H1 (cell line): ENCODE measurements at regions not wholly inside any gene's neighbourhood (a gene's known extent, or its start where the extent isn't known, plus 50 kb on each side); places are given as distances from the start of the nearest gene placed in this dataset.

Source experiments
- BCL11A ChIP-seq, 2 experiments: IDR thresholded peaks; one replicate each; pipeline ENCODE4 v1.6.1; 2011; ENCODE audit warnings: low read depth in 2 of 2, low read length in 2 of 2, mild to moderate bottlenecking in 2 of 2
- BRCA1 ChIP-seq: IDR thresholded peaks from 2 replicates; pipeline ENCODE4 v1.6.1; 2012; ENCODE audit warnings: low read depth, low read length, improper control_type of control experiment
- CBX5 ChIP-seq: fragments of 300-800, 300-1000 bp; sonication (generic); IDR thresholded peaks from 2 replicates; pipeline ENCODE4 v1.7.1; 2016; ENCODE audit warnings: antibody characterized with exemption, low read length, low read depth
- CHD1 ChIP-seq: IDR thresholded peaks from 2 replicates; pipeline ENCODE4 v1.6.1; 2012; ENCODE audit warnings: low read depth, low read length, improper control_type of control experiment
- CHD7 ChIP-seq: fragments of 300-600 bp; sonication (generic); IDR thresholded peaks from 2 replicates; pipeline ENCODE4 v1.7.1; 2012; ENCODE audit warnings: low read length, moderate library complexity, mild to moderate bottlenecking, inconsistent platforms; ENCODE audit not compliant: insufficient replicate concordance
- JUND ChIP-seq: IDR thresholded peaks from 2 replicates; pipeline ENCODE4 v1.6.1; 2011; ENCODE audit warnings: mild to moderate bottlenecking, improper control_type of control experiment, low read length
- KDM5A ChIP-seq: fragments of 200-600 bp; IDR thresholded peaks from 2 replicates; pipeline ENCODE4 v1.7.1; 2012; ENCODE audit warnings: mild to moderate bottlenecking, low read length, inconsistent platforms, mixed read lengths
- NANOG ChIP-seq: IDR thresholded peaks from 2 replicates; pipeline ENCODE4 v1.6.1; 2011; ENCODE audit warnings: low read length, low read depth, mild to moderate bottlenecking, inconsistent platforms; ENCODE audit not compliant: insufficient read depth, poor library complexity, severe bottlenecking
- RAD21 ChIP-seq, 2 experiments: IDR thresholded peaks in 1 of 2; conservative IDR thresholded peaks in 1 of 2; 2 replicates each; pipeline ENCODE4 v1.6.1; 2011; ENCODE audit warnings: low read depth in 2 of 2, low read length in 2 of 2, improper control_type of control experiment in 1 of 2, inconsistent platforms in 1 of 2, mild to moderate bottlenecking in 1 of 2, moderate library complexity in 1 of 2
- RXRA ChIP-seq: IDR thresholded peaks from 2 replicates; pipeline ENCODE4 v1.6.1; 2011; ENCODE audit warnings: low read depth, mild to moderate bottlenecking, low read length, moderate library complexity; ENCODE audit not compliant: insufficient read depth

- TF ChIP-seq CHD7: no peak
- no peak for TF ChIP-seq NANOG
- TF ChIP-seq RXRA: no peak
- no peak for TF ChIP-seq BRCA1
- TF ChIP-seq CHD1: no peak
- TF ChIP-seq KDM5A: no peak
- no peak for TF ChIP-seq RAD21 (IDR thresholded peaks at IDR 0.05 in 1 of 2, conservative IDR thresholded peaks at IDR 0.05 in 1 of 2; ENCODE audit: low read depth in 2 of 2, low read length in 2 of 2)
- no peak for TF ChIP-seq JUND
- TF ChIP-seq BCL11A (IDR thresholded peaks at IDR 0.05; ENCODE audit: low read depth in 2 of 2, low read length in 2 of 2): no peak
- TF ChIP-seq CBX5: no peak
- TF ChIP-seq, all 59 proteins: peak for 0
Observed at GRCh38 chr12:40586823-40587222, 105.4 kb upstream of the CNTN1 start (continued).
